Memory B cell (primary cell): ENCODE measurements at regions not wholly inside any gene's neighbourhood (a gene's known extent, or its start where the extent isn't known, plus 50 kb on each side); places are given as distances from the start of the nearest gene placed in this dataset.
A peak's percentile ranks its signal among the peaks of the same experiment; 100 is the strongest.
"Not testable (repeated sequence)": the region's sequence is repeated elsewhere in the genome, so short reads cannot be mapped to it uniquely, and the experiment has no call there.

ENCODE experiments used
- ATAC-seq: fragments of 150-1000 bp; cut with Tn5 transposase; 2 replicates; pipeline ENCODE4 v1.10.0; 2021; ENCODE audit warnings: low read depth, mild to moderate bottlenecking, moderate library complexity
- DNase-seq, 2 donors: peaks; one replicate each; pipeline ENCODE4 v3.0.0; 2022; ENCODE audit warnings: low spot score in 2 of 2
- H3K27ac Mint-ChIP-seq: one replicate; pipeline ENCODE4 v1.8.0; 2022; ENCODE audit warnings: mild to moderate bottlenecking, moderate library complexity, mixed read lengths
- H3K27me3 Mint-ChIP-seq: one replicate; pipeline ENCODE4 v1.8.0; 2022; ENCODE audit warnings: mixed read lengths
- H3K36me3 Mint-ChIP-seq: one replicate; pipeline ENCODE4 v1.8.0; 2022; ENCODE audit warnings: mild to moderate bottlenecking, mixed read lengths
- H3K4me1 Mint-ChIP-seq: one replicate; pipeline ENCODE4 v1.8.0; 2022; ENCODE audit warnings: mixed read lengths
- H3K4me3 Mint-ChIP-seq: one replicate; pipeline ENCODE4 v1.8.0; 2022; ENCODE audit warnings: mild to moderate bottlenecking, moderate library complexity, mixed read lengths
- H3K9me3 Mint-ChIP-seq: one replicate; pipeline ENCODE4 v1.8.0; 2022; ENCODE audit warnings: mixed read lengths

- H3K27me3 Mint-ChIP-seq = peaks cover 1% of the 10 kb centered on the region
- no peaks in the 10 kb centered on the region for H3K4me1 Mint-ChIP-seq
- DNase-seq = no peak
- H3K36me3 Mint-ChIP-seq = no peaks in the 10 kb centered on the region
- no peak overlapping the region for H3K4me3 Mint-ChIP-seq
- no peak overlapping the region for H3K27ac Mint-ChIP-seq
- H3K9me3 Mint-ChIP-seq = no peaks in the 10 kb centered on the region
- no peak for ATAC-seq
Observed at GRCh38 chr6:85913001-85913400, 270.3 kb upstream of the SYNCRIP start.

GRCh38 chr6:85912582-85912981 lies 269.9 kb upstream of the SYNCRIP start:
- H3K4me1 Mint-ChIP-seq = no peaks in the 10 kb centered on the region
- peaks cover 3% of the 10 kb centered on the region for H3K27me3 Mint-ChIP-seq
- no peak overlapping the region for H3K4me3 Mint-ChIP-seq
- no peaks in the 10 kb centered on the region for H3K36me3 Mint-ChIP-seq
- H3K27ac Mint-ChIP-seq = no peak overlapping the region
- ATAC-seq (no peak), DNase-seq (no peak)
- H3K9me3 Mint-ChIP-seq = peaks cover 1% of the 10 kb centered on the region

- Mint-ChIP-seq H3K4me3 (no peak overlapping the region), H3K9me3 (peaks cover 1% of the 10 kb centered on the region), H3K36me3 (no peaks in the 10 kb centered on the region), H3K4me1 (no peaks in the 10 kb centered on the region), H3K27ac (no peak overlapping the region), H3K27me3 (peaks cover 5% of the 10 kb centered on the region)
- ATAC-seq (no peak), DNase-seq (no peak)
Observed at GRCh38 chr6:85911067-85911466, 268.4 kb upstream of the SYNCRIP start.

GRCh38 chr6:85908120-85908519 lies 265.4 kb upstream of the SYNCRIP start:
- H3K27ac Mint-ChIP-seq, H3K36me3 Mint-ChIP-seq, ATAC-seq, H3K27me3 Mint-ChIP-seq, H3K4me1 Mint-ChIP-seq, H3K9me3 Mint-ChIP-seq, DNase-seq, H3K4me3 Mint-ChIP-seq: not testable (repeated sequence)

GRCh38 chr6:85892346-85892745 lies 249.7 kb upstream of the SYNCRIP start:
- Mint-ChIP-seq H3K9me3 (peaks cover 11% of the 10 kb centered on the region), H3K4me1 (no peaks in the 10 kb centered on the region), H3K27ac (no peak overlapping the region), H3K4me3 (no peak overlapping the region), H3K36me3 (no peaks in the 10 kb centered on the region), H3K27me3 (no peaks in the 10 kb centered on the region)
- DNase-seq (no peak), ATAC-seq (no peak)

- no peak for ATAC-seq
- no peaks in the 10 kb centered on the region for H3K4me1 Mint-ChIP-seq
Observed at GRCh38 chr6:85887461-85887860, 244.8 kb upstream of the SYNCRIP start.

GRCh38 chr6:85868685-85869084 lies 226.0 kb upstream of the SYNCRIP start:
- Mint-ChIP-seq H3K27me3 (peaks cover 3% of the 10 kb centered on the region), H3K4me3 (no peak overlapping the region), H3K27ac (no peak overlapping the region), H3K9me3 (peaks cover 3% of the 10 kb centered on the region), H3K4me1 (no peaks in the 10 kb centered on the region), H3K36me3 (no peaks in the 10 kb centered on the region)
- DNase-seq (no peak), ATAC-seq (no peak)

More at GRCh38 chr6:85887461-85887860, 244.8 kb upstream of the SYNCRIP start:
- Mint-ChIP-seq H3K4me3 (no peak overlapping the region), H3K9me3 (peaks cover 9% of the 10 kb centered on the region), H3K27ac (no peak overlapping the region), H3K36me3 (no peaks in the 10 kb centered on the region), H3K27me3 (no peaks in the 10 kb centered on the region)
- no peak for DNase-seq

- ATAC-seq (no peak), DNase-seq (no peak)
- Mint-ChIP-seq H3K27ac (no peak overlapping the region), H3K4me1 (no peaks in the 10 kb centered on the region), H3K4me3 (no peak overlapping the region), H3K27me3 (peaks cover 3% of the 10 kb centered on the region), H3K9me3 (peaks cover 2% of the 10 kb centered on the region), H3K36me3 (no peaks in the 10 kb centered on the region)
Observed at GRCh38 chr6:85867595-85867994, 224.9 kb upstream of the SYNCRIP start.

- peak overlapping the region; percentile 35 for H3K4me3 Mint-ChIP-seq
- no peak overlapping the region for H3K27ac Mint-ChIP-seq
- DNase-seq (no peak), ATAC-seq (no peak)
- H3K27me3 Mint-ChIP-seq = peaks cover 2% of the 10 kb centered on the region
- no peaks in the 10 kb centered on the region for H3K4me1 Mint-ChIP-seq
- no peaks in the 10 kb centered on the region for H3K36me3 Mint-ChIP-seq
- H3K9me3 Mint-ChIP-seq = no peaks in the 10 kb centered on the region
Observed at GRCh38 chr6:85866758-85867401, 224.2 kb upstream of the SYNCRIP start.

GRCh38 chr6:85866370-85866730 lies 223.7 kb upstream of the SYNCRIP start:
- Mint-ChIP-seq H3K4me3 (no peak overlapping the region), H3K27ac (no peak overlapping the region), H3K36me3 (no peaks in the 10 kb centered on the region), H3K27me3 (peaks cover 2% of the 10 kb centered on the region), H3K4me1 (no peaks in the 10 kb centered on the region), H3K9me3 (no peaks in the 10 kb centered on the region)
- DNase-seq (no peak), ATAC-seq (no peak)

GRCh38 chr6:85865420-85866369 lies 223.0 kb upstream of the SYNCRIP start:
- no peaks in the 10 kb centered on the region for H3K36me3 Mint-ChIP-seq
- no peaks in the 10 kb centered on the region for H3K9me3 Mint-ChIP-seq
- H3K27me3 Mint-ChIP-seq = peaks cover 2% of the 10 kb centered on the region
- H3K4me1 Mint-ChIP-seq = no peaks in the 10 kb centered on the region
- no peak for DNase-seq
- no peak overlapping the region for H3K27ac Mint-ChIP-seq
- H3K4me3 Mint-ChIP-seq = no peak overlapping the region
- ATAC-seq = no peak

GRCh38 chr6:85864453-85865401 lies 222.0 kb upstream of the SYNCRIP start:
- DNase-seq (no peak), ATAC-seq (no peak)
- no peaks in the 10 kb centered on the region for H3K9me3 Mint-ChIP-seq
- H3K36me3 Mint-ChIP-seq = no peaks in the 10 kb centered on the region
- no peaks in the 10 kb centered on the region for H3K4me1 Mint-ChIP-seq
- H3K4me3 Mint-ChIP-seq = no peak overlapping the region
- peaks cover 2% of the 10 kb centered on the region for H3K27me3 Mint-ChIP-seq
- H3K27ac Mint-ChIP-seq = no peak overlapping the region

- peaks cover 2% of the 10 kb centered on the region for H3K27me3 Mint-ChIP-seq
- peaks cover 1% of the 10 kb centered on the region for H3K9me3 Mint-ChIP-seq
Observed at GRCh38 chr6:85856235-85856634, 213.5 kb upstream of the SYNCRIP start.

More at GRCh38 chr6:85856235-85856634, 213.5 kb upstream of the SYNCRIP start:
- Mint-ChIP-seq H3K27ac (no peak overlapping the region), H3K4me3 (no peak overlapping the region), H3K4me1 (no peaks in the 10 kb centered on the region), H3K36me3 (no peaks in the 10 kb centered on the region)
- ATAC-seq (no peak), DNase-seq (no peak)
